Ovary (tissue), 7 donors: ENCODE measurements at regions not wholly inside any gene's neighbourhood (a gene's known extent, or its start where the extent isn't known, plus 50 kb on each side); places are given as distances from the start of the nearest gene placed in this dataset.

ENCODE experiments used
- DNase-seq, 5 donors: peaks; one replicate each; pipeline ENCODE4 v3.0.0-alpha.2; 2019 to 2020
- H3K27ac ChIP-seq, 2 donors: fragments of 200-600 bp; one replicate each; pipeline versions ENCODE4 v1.5.1 to v1.8.0; 2019 to 2022
- H3K27me3 ChIP-seq: fragments of 200-600 bp; one replicate; pipeline ENCODE4 v1.8.0; 2022
- H3K36me3 ChIP-seq: fragments of 200-600 bp; sonication (generic); one replicate; pipeline ENCODE4 v1.5.1; 2019
- H3K4me1 ChIP-seq: one replicate; pipeline ENCODE4 v1.8.1; 2013; ENCODE audit warnings: mild to moderate bottlenecking, moderate library complexity; ENCODE audit not compliant: insufficient read depth
- H3K4me3 ChIP-seq: fragments of 200-600 bp; sonication (generic); one replicate; pipeline ENCODE4 v1.5.1; 2017
- H3K9me3 ChIP-seq, 2 donors: fragments of 200-600 bp in 1 of 2; sonication (generic) in 1 of 2; one replicate each; pipeline versions ENCODE4 v1.5.1 to v1.8.1; 2013 to 2019; ENCODE audit warnings: mild to moderate bottlenecking in 1 of 2, moderate library complexity in 1 of 2
- EP300 ChIP-seq: sonication (generic); formaldehyde crosslinking; IDR thresholded peaks from one replicate; pipeline ENCODE4 v1.6.1; 2017; ENCODE audit warnings: antibody characterized with exemption
- POLR2A ChIP-seq: fragments of 450-650 bp; IDR thresholded peaks from one replicate; pipeline ENCODE4 v1.6.1; 2017; ENCODE audit warnings: antibody characterized with exemption, mild to moderate bottlenecking, moderate library complexity
- WGBS, 3 donors: extraction: QIAGEN DNeasy Blood & Tissue Kit in 1 of 3; methylation state at CpG; one replicate each; pipeline versions ENCODE4 v1.1.5 to v1.1.7; 2013 to 2017; 5-methylcytosine and 5-hydroxymethylcytosine counted together
- intact Hi-C, 4 donors: fragments of 100-400 bp; cut with DNase I; formaldehyde crosslinking; loops; one replicate each; pipeline versions ENCODE4 v1.11.0 to v1.15.1; 2022 to 2023
- TF ChIP-seq, protein P1 (sequence below), 3 donors: fragments of 450-650 bp in 2 of 3; fragments of 200-600 bp in 1 of 3; IDR thresholded peaks; one replicate each; pipeline versions ENCODE4 v1.5.1 to v1.8.0; 2016 to 2022; ENCODE audit warnings: antibody characterized with exemption in 3 of 3, mild to moderate bottlenecking in 1 of 3
- donor health status: DM: no; HTN: no; CAD: no; lungs with moderate emphysema.
- donor health status: DM: no; HTN: no; CAD: no.
- donor health status: Bipolar disorder and iron deficiency.
- donor health status: DM: no; HTN: no; CAD: no.
- donor health status: DM: yes; HTN: yes; CAD: no.

DNA sequence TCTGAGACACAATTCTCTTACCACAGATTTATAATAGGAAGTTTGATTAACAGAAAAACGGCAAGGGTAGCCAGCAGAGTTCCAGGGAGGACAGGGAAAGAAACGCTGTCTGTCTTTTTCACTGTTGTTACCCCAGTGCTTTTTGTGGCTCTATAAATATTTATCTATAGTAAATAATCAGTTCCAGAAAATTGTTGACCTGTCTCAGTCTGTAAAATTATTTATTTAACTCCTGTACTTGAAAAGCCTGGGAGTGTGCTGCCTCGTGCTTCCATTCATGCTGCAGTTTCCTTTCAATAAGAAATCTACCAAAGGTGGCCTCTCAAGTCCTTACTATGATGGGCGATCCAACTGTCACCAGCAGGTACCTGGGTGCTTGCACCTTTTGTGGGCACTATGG is 102.9 kb downstream of the ETAA1 start:
- WGBS, 3 donors = 57 to 69% (median 62%) methylated on average over 4 of the region's 4 CpGs
- H3K4me3 ChIP-seq = no peak overlapping the region
- intact Hi-C loops = no loop called here
- no peak overlapping the region for H3K27ac ChIP-seq
- DNase-seq = no peak
- peaks cover 8% of the 10 kb centered on the region for H3K4me1 ChIP-seq
- no peaks in the 10 kb centered on the region for H3K27me3 ChIP-seq
- no peaks in the 10 kb centered on the region for H3K9me3 ChIP-seq
- H3K36me3 ChIP-seq = no peaks in the 10 kb centered on the region
- TF ChIP-seq POLR2A = no peak
- no peak for TF ChIP-seq EP300
- TF ChIP-seq, protein P1, sequence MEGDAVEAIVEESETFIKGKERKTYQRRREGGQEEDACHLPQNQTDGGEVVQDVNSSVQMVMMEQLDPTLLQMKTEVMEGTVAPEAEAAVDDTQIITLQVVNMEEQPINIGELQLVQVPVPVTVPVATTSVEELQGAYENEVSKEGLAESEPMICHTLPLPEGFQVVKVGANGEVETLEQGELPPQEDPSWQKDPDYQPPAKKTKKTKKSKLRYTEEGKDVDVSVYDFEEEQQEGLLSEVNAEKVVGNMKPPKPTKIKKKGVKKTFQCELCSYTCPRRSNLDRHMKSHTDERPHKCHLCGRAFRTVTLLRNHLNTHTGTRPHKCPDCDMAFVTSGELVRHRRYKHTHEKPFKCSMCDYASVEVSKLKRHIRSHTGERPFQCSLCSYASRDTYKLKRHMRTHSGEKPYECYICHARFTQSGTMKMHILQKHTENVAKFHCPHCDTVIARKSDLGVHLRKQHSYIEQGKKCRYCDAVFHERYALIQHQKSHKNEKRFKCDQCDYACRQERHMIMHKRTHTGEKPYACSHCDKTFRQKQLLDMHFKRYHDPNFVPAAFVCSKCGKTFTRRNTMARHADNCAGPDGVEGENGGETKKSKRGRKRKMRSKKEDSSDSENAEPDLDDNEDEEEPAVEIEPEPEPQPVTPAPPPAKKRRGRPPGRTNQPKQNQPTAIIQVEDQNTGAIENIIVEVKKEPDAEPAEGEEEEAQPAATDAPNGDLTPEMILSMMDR (IDR thresholded peaks at IDR 0.05) = no peak

DNA sequence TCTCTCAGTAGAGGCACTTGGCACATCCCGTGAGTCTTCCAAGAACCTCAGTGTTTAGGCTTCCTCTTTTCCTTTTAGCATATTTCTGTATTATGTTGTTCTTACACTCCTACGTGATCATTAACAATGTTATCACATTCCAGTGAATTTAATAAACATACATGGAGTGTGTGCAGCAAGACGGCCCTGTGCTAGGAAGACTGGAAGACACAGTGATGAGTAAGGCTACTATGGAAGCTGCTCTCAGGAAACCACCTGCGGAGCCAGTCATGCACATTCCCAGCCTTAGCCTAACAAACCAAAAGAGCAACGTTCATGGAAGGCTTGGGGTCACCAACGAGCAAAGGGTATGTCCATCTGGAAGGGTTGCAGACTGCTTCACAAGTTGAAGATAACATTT is 103.4 kb downstream of the ETAA1 start:
- intact Hi-C loops = no loop called here
- Histone ChIP-seq H3K27me3 (no peaks in the 10 kb centered on the region), H3K4me3 (no peak overlapping the region), H3K4me1 (peaks cover 8% of the 10 kb centered on the region), H3K27ac (no peak overlapping the region), H3K9me3 (no peaks in the 10 kb centered on the region), H3K36me3 (no peaks in the 10 kb centered on the region)
- TF ChIP-seq POLR2A = no peak
- no peak for TF ChIP-seq EP300
- TF ChIP-seq, protein P1 (IDR thresholded peaks at IDR 0.05) = no peak
- no peak for DNase-seq
- 35 to 47% (median 45%) methylated on average over 6 of the region's 6 CpGs for WGBS, 3 donors

GRCh38 chr2:67502346-67503065 is 105.4 kb downstream of the ETAA1 start:
- H3K36me3 ChIP-seq = no peaks in the 10 kb centered on the region
- no peaks in the 10 kb centered on the region for H3K27me3 ChIP-seq
- no peak overlapping the region for H3K4me3 ChIP-seq
- H3K27ac ChIP-seq = peak overlapping the region; percentile 5 to 57
- no peak for TF ChIP-seq POLR2A
- no peak for TF ChIP-seq EP300
- TF ChIP-seq, protein P1 (IDR thresholded peaks at IDR 0.05) = no peak
- intact Hi-C loops = no loop called here
- no peak for DNase-seq
- peaks cover 8% of the 10 kb centered on the region for H3K4me1 ChIP-seq
- no peaks in the 10 kb centered on the region for H3K9me3 ChIP-seq
- WGBS, 3 donors = 10 to 15% (median 13%) methylated on average over 6 of the region's 6 CpGs

DNA sequence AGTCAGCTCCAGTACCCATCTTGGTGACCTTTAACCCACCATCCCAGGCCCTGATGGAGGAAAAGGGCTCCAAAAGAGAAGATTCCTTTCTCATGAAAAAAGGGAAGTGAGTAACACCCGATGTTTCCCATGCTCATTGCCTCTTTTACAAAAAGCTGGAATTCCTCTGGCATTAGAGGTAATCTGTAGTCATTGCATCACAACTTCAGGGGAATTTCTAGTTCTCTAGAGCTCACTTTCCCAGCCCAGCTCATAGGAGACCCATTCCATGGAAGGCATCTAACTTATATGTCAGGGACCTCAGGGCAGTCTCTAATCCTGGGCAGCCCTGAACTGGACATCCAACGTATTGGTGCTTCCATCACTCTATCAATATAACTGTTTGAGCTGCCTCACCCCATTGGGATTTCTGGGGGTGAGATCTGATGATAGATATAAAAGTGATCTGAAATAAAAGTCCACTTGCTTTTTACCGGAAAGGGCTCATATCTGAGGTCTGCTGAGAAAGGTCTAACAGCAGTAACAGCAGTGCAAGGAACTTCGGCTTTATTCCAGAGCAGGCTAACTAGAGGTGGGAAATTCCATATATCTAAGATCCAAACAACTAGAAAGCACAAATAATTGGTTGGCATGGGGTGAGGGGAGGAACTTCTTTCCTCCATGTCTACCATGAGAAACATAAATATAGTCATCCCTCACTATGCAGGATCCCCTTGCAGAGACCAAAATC is 106.1 kb downstream of the ETAA1 start:
- 59 to 73% (median 69%) methylated on average over 4 of the region's 4 CpGs for WGBS, 3 donors
- intact Hi-C loops = no loop called here
- H3K36me3 ChIP-seq = no peaks in the 10 kb centered on the region
- TF ChIP-seq, protein P1 (IDR thresholded peaks at IDR 0.05) = no peak
- TF ChIP-seq EP300 (no peak), POLR2A (no peak)
- peaks cover 8% of the 10 kb centered on the region for H3K4me1 ChIP-seq
- no peaks in the 10 kb centered on the region for H3K27me3 ChIP-seq
- DNase-seq = peak in 2 of 5 donors; percentile 12 to 48
- H3K27ac ChIP-seq = peak overlapping the region; percentile 16 to 57
- no peak overlapping the region for H3K4me3 ChIP-seq
- H3K9me3 ChIP-seq = no peaks in the 10 kb centered on the region
